ENCODE measurements at regions not wholly inside any gene's neighbourhood (a gene's known extent, or its start where the extent isn't known, plus 50 kb on each side); places are given as distances from the start of the nearest gene placed in this dataset.

DNA sequence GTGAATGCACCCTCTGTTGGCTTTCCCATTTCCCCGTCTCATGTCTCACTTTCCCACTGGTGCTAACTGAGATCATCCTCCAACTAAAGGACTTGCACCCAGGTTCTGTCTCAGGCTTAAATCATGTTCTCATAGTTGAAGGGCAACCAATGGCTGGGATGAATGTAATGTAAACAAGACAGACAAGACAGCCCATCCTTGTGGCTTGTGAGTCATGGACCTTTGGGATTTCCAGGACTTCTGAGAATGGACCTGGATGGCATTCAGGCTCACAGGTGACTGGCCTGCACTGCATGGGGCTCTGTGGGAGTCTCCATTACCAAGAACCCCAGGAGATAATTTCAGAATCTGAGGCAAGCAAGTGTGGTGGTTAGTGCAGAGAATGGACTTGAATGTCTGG is 347.5 kb downstream of the HAPSTR1 start:
- TF ChIP-seq, protein P1, sequence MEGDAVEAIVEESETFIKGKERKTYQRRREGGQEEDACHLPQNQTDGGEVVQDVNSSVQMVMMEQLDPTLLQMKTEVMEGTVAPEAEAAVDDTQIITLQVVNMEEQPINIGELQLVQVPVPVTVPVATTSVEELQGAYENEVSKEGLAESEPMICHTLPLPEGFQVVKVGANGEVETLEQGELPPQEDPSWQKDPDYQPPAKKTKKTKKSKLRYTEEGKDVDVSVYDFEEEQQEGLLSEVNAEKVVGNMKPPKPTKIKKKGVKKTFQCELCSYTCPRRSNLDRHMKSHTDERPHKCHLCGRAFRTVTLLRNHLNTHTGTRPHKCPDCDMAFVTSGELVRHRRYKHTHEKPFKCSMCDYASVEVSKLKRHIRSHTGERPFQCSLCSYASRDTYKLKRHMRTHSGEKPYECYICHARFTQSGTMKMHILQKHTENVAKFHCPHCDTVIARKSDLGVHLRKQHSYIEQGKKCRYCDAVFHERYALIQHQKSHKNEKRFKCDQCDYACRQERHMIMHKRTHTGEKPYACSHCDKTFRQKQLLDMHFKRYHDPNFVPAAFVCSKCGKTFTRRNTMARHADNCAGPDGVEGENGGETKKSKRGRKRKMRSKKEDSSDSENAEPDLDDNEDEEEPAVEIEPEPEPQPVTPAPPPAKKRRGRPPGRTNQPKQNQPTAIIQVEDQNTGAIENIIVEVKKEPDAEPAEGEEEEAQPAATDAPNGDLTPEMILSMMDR (IDR thresholded peaks at IDR 0.05; ENCODE audit: insufficient read depth, low read length, poor library complexity, severe bottlenecking) = no peak
- TF ChIP-seq EZH2phosphoT487 (conservative IDR thresholded peaks at IDR 0.05; ENCODE audit: low read length) = no peak
